SU-DHL-6 (cell line): ENCODE measurements at regions not wholly inside any gene's neighbourhood (a gene's known extent, or its start where the extent isn't known, plus 50 kb on each side); places are given as distances from the start of the nearest gene placed in this dataset.

Experiments
- EZH2phosphoT487 ChIP-seq: fragments of 200-600 bp; sonication (generic), shearing (Covaris generic); conservative IDR thresholded peaks from 2 replicates; pipeline ENCODE4 v1.6.1; 2018; ENCODE audit warnings: mild to moderate bottlenecking, antibody characterized with exemption, low read length, moderate library complexity, mixed read lengths
- TF ChIP-seq, protein P1 (sequence below): fragments of 200-600 bp; sonication (generic); IDR thresholded peaks from one replicate; pipeline ENCODE4 v1.5.1; 2017; ENCODE audit warnings: antibody characterized with exemption, mild to moderate bottlenecking, low read length, moderate library complexity; ENCODE audit not compliant: insufficient read depth, poor library complexity, severe bottlenecking

DNA sequence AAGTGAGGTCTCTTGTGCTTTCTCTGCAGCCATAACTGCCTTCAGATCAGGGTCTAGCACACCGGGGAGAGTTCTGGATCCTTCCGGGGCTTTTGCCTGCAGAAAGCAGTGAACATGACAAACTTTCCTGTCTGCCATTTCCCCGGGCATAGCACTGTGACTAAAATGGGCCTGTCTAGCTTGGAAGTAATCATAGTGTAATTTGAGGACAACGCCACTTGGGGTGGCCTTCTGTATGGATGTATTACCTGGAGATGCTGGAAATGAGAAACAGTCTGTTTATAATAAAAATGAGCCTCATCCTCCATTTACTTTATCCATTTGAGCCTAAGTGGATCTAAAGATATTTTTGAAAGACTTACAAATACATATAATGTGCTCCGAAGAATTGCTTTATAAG lies 453.7 kb downstream of the VRK1 start:
- TF ChIP-seq, protein P1, sequence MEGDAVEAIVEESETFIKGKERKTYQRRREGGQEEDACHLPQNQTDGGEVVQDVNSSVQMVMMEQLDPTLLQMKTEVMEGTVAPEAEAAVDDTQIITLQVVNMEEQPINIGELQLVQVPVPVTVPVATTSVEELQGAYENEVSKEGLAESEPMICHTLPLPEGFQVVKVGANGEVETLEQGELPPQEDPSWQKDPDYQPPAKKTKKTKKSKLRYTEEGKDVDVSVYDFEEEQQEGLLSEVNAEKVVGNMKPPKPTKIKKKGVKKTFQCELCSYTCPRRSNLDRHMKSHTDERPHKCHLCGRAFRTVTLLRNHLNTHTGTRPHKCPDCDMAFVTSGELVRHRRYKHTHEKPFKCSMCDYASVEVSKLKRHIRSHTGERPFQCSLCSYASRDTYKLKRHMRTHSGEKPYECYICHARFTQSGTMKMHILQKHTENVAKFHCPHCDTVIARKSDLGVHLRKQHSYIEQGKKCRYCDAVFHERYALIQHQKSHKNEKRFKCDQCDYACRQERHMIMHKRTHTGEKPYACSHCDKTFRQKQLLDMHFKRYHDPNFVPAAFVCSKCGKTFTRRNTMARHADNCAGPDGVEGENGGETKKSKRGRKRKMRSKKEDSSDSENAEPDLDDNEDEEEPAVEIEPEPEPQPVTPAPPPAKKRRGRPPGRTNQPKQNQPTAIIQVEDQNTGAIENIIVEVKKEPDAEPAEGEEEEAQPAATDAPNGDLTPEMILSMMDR, result no peak
- TF ChIP-seq EZH2phosphoT487, result no peak
